ENCODE measurements at regions not wholly inside any gene's neighbourhood (a gene's known extent, or its start where the extent isn't known, plus 50 kb on each side); places are given as distances from the start of the nearest gene placed in this dataset.

GRCh38 chr21:22096314-22096713 lies 1098.1 kb downstream of the NCAM2 start:
- Histone ChIP-seq H3K27ac (ENCODE audit: control insufficient read depth, insufficient read depth) (no peak overlapping the region), H4K20me1 (ENCODE audit: control insufficient read depth, insufficient read depth) (no peaks in the 10 kb centered on the region), H3K4me2 (ENCODE audit: control insufficient read depth, insufficient read depth) (no peak overlapping the region), H3K9me3 (replicated peaks; ENCODE audit: control insufficient read depth, insufficient read depth, low read length) (no peaks in the 10 kb centered on the region), H3K9ac (ENCODE audit: control insufficient read depth, insufficient read depth, low read length) (no peak overlapping the region), H3K4me3 (no peak overlapping the region), H3K79me2 (ENCODE audit: control insufficient read depth, insufficient read depth, low read length) (no peaks in the 10 kb centered on the region), H3K36me3 (ENCODE audit: control insufficient read depth in 2 of 2, insufficient read depth in 2 of 2, low read length in 1 of 2) (no peaks in the 10 kb centered on the region), H3K27me3 (replicated peaks in 1 of 2; ENCODE audit: control insufficient read depth in 2 of 2, insufficient read depth in 2 of 2, low read length in 1 of 2) (no peaks in the 10 kb centered on the region), H2AFZ (ENCODE audit: control insufficient read depth, low read depth, low read length) (no peak overlapping the region), H3K4me1 (ENCODE audit: control insufficient read depth, insufficient read depth, low read length) (no peaks in the 10 kb centered on the region)
- ChIA-PET POLR2A (no interaction called here), RAD21 (ENCODE audit: unreplicated experiment) (no interaction called here), CTCF (no interaction called here), SMC1A (ENCODE audit: uncharacterized antibody, unreplicated experiment) (no interaction called here)
- WGBS (ENCODE audit: insufficient coverage, insufficient replicate concordance, low lambda C conversion rate, missing lambda C conversion rate) = 0% methylated on average over 1 of the region's 1 CpG
- no peak for ATAC-seq
- TF ChIP-seq NFIC (IDR thresholded peaks at IDR 0.05; ENCODE audit: low read depth, low read length) (no peak), RAD21 (IDR thresholded peaks at IDR 0.05; ENCODE audit: insufficient read depth, low read depth, low read length) (no peak), ZSCAN29 (IDR thresholded peaks at IDR 0.05) (no peak), EZH2 (IDR thresholded peaks at IDR 0.05; ENCODE audit: borderline replicate concordance, control insufficient read depth, low read depth, low read length) (no peak), SMAD1 (IDR thresholded peaks at IDR 0.05; ENCODE audit: low read depth, partially characterized antibody) (no peak), TBL1XR1 (IDR thresholded peaks at IDR 0.05; ENCODE audit: low read depth, low read length) (no peak), SKIL (IDR thresholded peaks at IDR 0.05; ENCODE audit: low read depth, poor library complexity, severe bottlenecking) (no peak)
- no peak for FAIRE-seq
- BruUV-seq (replicated peaks) = no TSS peak
- DNase-seq (ENCODE audit: low read depth, low spot score) = no peak
- intact Hi-C loops (cut with micrococcal nuclease; ENCODE audit: unreplicated experiment) = no loop called here
- in situ Hi-C loops (cut with MboI) = no loop called here
